ENCODE measurements at regions not wholly inside any gene's neighbourhood (a gene's known extent, or its start where the extent isn't known, plus 50 kb on each side); places are given as distances from the start of the nearest gene placed in this dataset.
A peak's percentile ranks its signal among the peaks of the same experiment; 100 is the strongest.

GRCh38 chr3:72295962-72296450, 511.1 kb upstream of the PROK2 start:
- H3K4me3 ChIP-seq (ENCODE audit: low read depth, low read length), result no peak overlapping the region
- TF ChIP-seq CTCF (IDR thresholded peaks at IDR 0.05; ENCODE audit: low read depth, low read length, missing control alignments), result no peak
- no peak for DNase-seq (ENCODE audit: low read depth)
- in situ Hi-C loops (cut with HindIII; ENCODE audit: low sequenced_read_pairs), result no loop called here

- TF ChIP-seq CTCF (IDR thresholded peaks at IDR 0.05; ENCODE audit: low read depth, low read length, missing control alignments), result no peak
- in situ Hi-C loops (cut with HindIII; ENCODE audit: low sequenced_read_pairs), result no loop called here
- H3K4me3 ChIP-seq (ENCODE audit: low read depth, low read length), result no peak overlapping the region
- no peak for DNase-seq (ENCODE audit: low read depth)
Observed at GRCh38 chr3:72295276-72295961, 510.5 kb upstream of the PROK2 start.

- H3K4me3 ChIP-seq (ENCODE audit: low read depth, low read length), result no peak overlapping the region
- no peak for DNase-seq (ENCODE audit: low read depth)
- TF ChIP-seq CTCF (IDR thresholded peaks at IDR 0.05; ENCODE audit: low read depth, low read length, missing control alignments), result no peak
- in situ Hi-C loops (cut with HindIII; ENCODE audit: low sequenced_read_pairs), result no loop called here
Observed at GRCh38 chr3:72290859-72291638, 506.1 kb upstream of the PROK2 start.

GRCh38 chr3:72289692-72290071, 504.7 kb upstream of the PROK2 start:
- in situ Hi-C loops (cut with HindIII; ENCODE audit: low sequenced_read_pairs), result no loop called here
- DNase-seq (ENCODE audit: low read depth), result no peak
- no peak overlapping the region for H3K4me3 ChIP-seq (ENCODE audit: low read depth, low read length)

GRCh38 chr3:72288955-72289691, 504.2 kb upstream of the PROK2 start:
- DNase-seq (ENCODE audit: low read depth), result peak; percentile 71
- TF ChIP-seq CTCF (IDR thresholded peaks at IDR 0.05; ENCODE audit: low read depth, low read length, missing control alignments), result no peak
- H3K4me3 ChIP-seq (ENCODE audit: low read depth, low read length), result peak overlapping the region; percentile 18
- in situ Hi-C loops (cut with HindIII; ENCODE audit: low sequenced_read_pairs), result no loop called here

More at GRCh38 chr3:72289692-72290071, 504.7 kb upstream of the PROK2 start:
- TF ChIP-seq CTCF (IDR thresholded peaks at IDR 0.05; ENCODE audit: low read depth, low read length, missing control alignments), result no peak

GRCh38 chr3:72287956-72288355, 503.0 kb upstream of the PROK2 start:
- no peak for DNase-seq (ENCODE audit: low read depth)
- TF ChIP-seq CTCF (IDR thresholded peaks at IDR 0.05; ENCODE audit: low read depth, low read length, missing control alignments), result no peak
- in situ Hi-C loops (cut with HindIII; ENCODE audit: low sequenced_read_pairs), result no loop called here
- no peak overlapping the region for H3K4me3 ChIP-seq (ENCODE audit: low read depth, low read length)
